GM23248 (cell line): ENCODE measurements at regions not wholly inside any gene's neighbourhood (a gene's known extent, or its start where the extent isn't known, plus 50 kb on each side); places are given as distances from the start of the nearest gene placed in this dataset.

ENCODE experiments used
- DNase-seq: peaks from one replicate; pipeline ENCODE4 v3.0.0-alpha.2; 2015
- H2AFZ ChIP-seq: fragments of 200-600 bp; sonication (generic); 2 replicates; pipeline ENCODE4 v1.6.1; 2016; ENCODE audit warnings: antibody characterized with exemption
- H3F3A ChIP-seq: fragments of 200-600 bp; sonication (generic); 2 replicates; pipeline ENCODE4 v1.6.1; 2016; ENCODE audit warnings: mild to moderate bottlenecking, antibody characterized with exemption, mixed run types; ENCODE audit not compliant: insufficient read depth
- H3K27ac ChIP-seq: fragments of 200-600 bp; sonication (generic); 2 replicates; pipeline ENCODE4 v1.5.1; 2016; ENCODE audit warnings: mild to moderate bottlenecking
- H3K27me3 ChIP-seq: fragments of 200-600 bp; sonication (generic); replicated peaks from 2 replicates; pipeline ENCODE4 v1.6.1; 2016; ENCODE audit warnings: mild to moderate bottlenecking; ENCODE audit not compliant: insufficient read depth
- H3K36me3 ChIP-seq: fragments of 200-600 bp; sonication (generic); 2 replicates; pipeline ENCODE4 v1.6.1; 2016; ENCODE audit warnings: low read depth, mild to moderate bottlenecking
- H3K4me1 ChIP-seq: fragments of 200-600 bp; sonication (generic); 2 replicates; pipeline ENCODE4 v1.6.1; 2016; ENCODE audit warnings: mild to moderate bottlenecking; ENCODE audit not compliant: insufficient read depth
- H3K4me2 ChIP-seq: fragments of 200-600 bp; sonication (generic); one replicate; pipeline ENCODE4 v1.6.1; 2016; ENCODE audit warnings: mild to moderate bottlenecking; ENCODE audit not compliant: unreplicated experiment
- H3K4me3 ChIP-seq: fragments of 200-600 bp; sonication (generic); 2 replicates; pipeline ENCODE4 v1.5.1; 2016; ENCODE audit warnings: mild to moderate bottlenecking
- H3K79me2 ChIP-seq: fragments of 200-600 bp; sonication (generic); 2 replicates; pipeline ENCODE4 v1.6.1; 2016; ENCODE audit warnings: mild to moderate bottlenecking; ENCODE audit not compliant: insufficient read depth
- H3K9ac ChIP-seq: fragments of 200-600 bp; sonication (generic); 2 replicates; pipeline ENCODE4 v1.6.1; 2016; ENCODE audit warnings: mild to moderate bottlenecking
- H3K9me2 ChIP-seq: fragments of 200-600 bp; sonication (generic); 2 replicates; pipeline ENCODE4 v1.6.1; 2016; ENCODE audit warnings: mixed run types, mild to moderate bottlenecking, moderate library complexity; ENCODE audit not compliant: insufficient read depth
- H3K9me3 ChIP-seq: fragments of 200-600 bp; sonication (generic); one replicate; pipeline ENCODE4 v1.6.1; 2017; ENCODE audit warnings: low read depth
- H4K20me1 ChIP-seq: fragments of 200-600 bp; sonication (generic); 2 replicates; pipeline ENCODE4 v1.6.0; 2016; ENCODE audit not compliant: insufficient read depth
- EZH2 ChIP-seq: fragments of 200-600 bp; sonication (generic); IDR thresholded peaks from 2 replicates; pipeline ENCODE4 v1.6.1; 2018; ENCODE audit warnings: antibody characterized with exemption, mild to moderate bottlenecking; ENCODE audit not compliant: insufficient read depth, poor library complexity, severe bottlenecking
- EZH2phosphoT487 ChIP-seq: fragments of 200-600 bp; sonication (generic); IDR thresholded peaks from 2 replicates; pipeline ENCODE4 v1.6.1; 2018; ENCODE audit warnings: antibody characterized with exemption, moderate library complexity, mild to moderate bottlenecking, low read depth; ENCODE audit not compliant: insufficient read depth
- WGBS, 2 experiments: methylation state at CpG; one replicate each; pipeline ENCODE4 v1.1.6; 2015 to 2017; ENCODE audit warnings: low lambda C conversion rate in 2 of 2, low coverage in 1 of 2; ENCODE audit errors: missing lambda C conversion rate in 2 of 2; 5-methylcytosine and 5-hydroxymethylcytosine counted together
- in situ Hi-C: fragments of 300-500 bp; cut with MboI; formaldehyde crosslinking; loops from 2 replicates; pipeline ENCODE4 v1.15.0; 2020

- no peaks in the 10 kb centered on the region for H3K4me1 ChIP-seq
- H3K79me2 ChIP-seq, result no peaks in the 10 kb centered on the region
- TF ChIP-seq EZH2phosphoT487, result no peak
- no peak for TF ChIP-seq EZH2
- DNase-seq, result no peak
- no peak overlapping the region for H3K4me2 ChIP-seq
- H3K9me2 ChIP-seq, result no peaks in the 10 kb centered on the region; the same call in 1 of the 2 replicates
- no peaks in the 10 kb centered on the region for H3K27me3 ChIP-seq
- H4K20me1 ChIP-seq, result no peaks in the 10 kb centered on the region
- WGBS, 2 experiments, result 55 to 65% methylated on average over 2 of the region's 2 CpGs
- no peak overlapping the region for H2AFZ ChIP-seq
- in situ Hi-C loops, result no loop called here
- H3K4me3 ChIP-seq, result no peak overlapping the region
- H3K9ac ChIP-seq, result no peak overlapping the region
- H3K36me3 ChIP-seq, result no peaks in the 10 kb centered on the region
- no peaks in the 10 kb centered on the region for H3F3A ChIP-seq
- no peak overlapping the region for H3K27ac ChIP-seq
- H3K9me3 ChIP-seq, result no peaks in the 10 kb centered on the region
These were observed 207.1 kb downstream of the CASP12 start for GRCh38 chr11:104691129-104691528.

- Histone ChIP-seq H3F3A (no peaks in the 10 kb centered on the region), H3K27ac (no peak overlapping the region), H4K20me1 (no peaks in the 10 kb centered on the region), H3K9ac (no peak overlapping the region), H3K79me2 (no peaks in the 10 kb centered on the region), H3K27me3 (no peaks in the 10 kb centered on the region), H3K4me3 (no peak overlapping the region), H3K36me3 (no peaks in the 10 kb centered on the region), H3K9me2 (no peaks in the 10 kb centered on the region; the same call in 1 of the 2 replicates), H3K4me2 (no peak overlapping the region), H3K9me3 (no peaks in the 10 kb centered on the region), H3K4me1 (no peaks in the 10 kb centered on the region), H2AFZ (no peak overlapping the region)
- no peak for DNase-seq
- TF ChIP-seq EZH2phosphoT487, result no peak
- no peak for TF ChIP-seq EZH2
- 7 to 9% methylated on average over 2 of the region's 2 CpGs for WGBS, 2 experiments
- in situ Hi-C loops, result no loop called here
These were observed 208.0 kb downstream of the CASP12 start for GRCh38 chr11:104690241-104690640.

- no peak overlapping the region for H3K4me2 ChIP-seq
- H3K79me2 ChIP-seq, result no peaks in the 10 kb centered on the region
- no peak overlapping the region for H2AFZ ChIP-seq
- H3K4me1 ChIP-seq, result no peaks in the 10 kb centered on the region
- in situ Hi-C loops, result no loop called here
- H3K9me3 ChIP-seq, result no peaks in the 10 kb centered on the region
- H3K9me2 ChIP-seq, result no peaks in the 10 kb centered on the region; the same call in 1 of the 2 replicates
- H3K36me3 ChIP-seq, result no peaks in the 10 kb centered on the region
- WGBS, 2 experiments, result 86 to 91% methylated on average over 4 of the region's 4 CpGs
- no peaks in the 10 kb centered on the region for H3F3A ChIP-seq
- DNase-seq, result no peak
- H3K4me3 ChIP-seq, result no peak overlapping the region
- no peaks in the 10 kb centered on the region for H3K27me3 ChIP-seq
- no peak overlapping the region for H3K27ac ChIP-seq
- no peaks in the 10 kb centered on the region for H4K20me1 ChIP-seq
- no peak for TF ChIP-seq EZH2phosphoT487
- no peak for TF ChIP-seq EZH2
- H3K9ac ChIP-seq, result no peak overlapping the region
These were observed 209.5 kb downstream of the CASP12 start for GRCh38 chr11:104688731-104689130.

DNA sequence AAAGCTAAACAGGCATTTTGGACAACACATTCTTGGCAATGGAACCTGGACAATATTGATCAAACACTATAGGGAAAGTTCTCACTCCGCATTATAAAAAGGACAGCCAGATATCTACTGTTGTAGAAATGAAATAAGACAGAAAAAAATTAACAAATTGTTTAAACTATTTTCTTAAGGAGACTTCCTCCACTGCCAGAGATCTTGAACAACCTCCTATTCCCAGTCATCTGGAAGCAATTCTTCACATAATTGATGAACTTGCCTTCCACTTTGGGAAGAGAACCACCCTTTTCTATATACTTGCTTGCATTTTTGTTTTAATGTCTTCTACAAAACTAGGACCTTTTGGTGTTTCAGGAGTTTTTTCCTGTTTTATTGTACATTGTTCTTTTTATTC, 216.1 kb downstream of the CASP12 start:
- no peaks in the 10 kb centered on the region for H3K79me2 ChIP-seq
- H3K4me1 ChIP-seq, result no peaks in the 10 kb centered on the region
- no peaks in the 10 kb centered on the region for H4K20me1 ChIP-seq
- H3K4me3 ChIP-seq, result no peak overlapping the region
- no peaks in the 10 kb centered on the region for H3K36me3 ChIP-seq
- no peak overlapping the region for H3K4me2 ChIP-seq
- DNase-seq, result no peak
- H3F3A ChIP-seq, result no peaks in the 10 kb centered on the region
- no peak overlapping the region for H3K27ac ChIP-seq
- H3K27me3 ChIP-seq, result no peaks in the 10 kb centered on the region
- peaks cover 5% of the 10 kb centered on the region; the same call in 1 of the 2 replicates for H3K9me2 ChIP-seq
- TF ChIP-seq EZH2 (no peak), EZH2phosphoT487 (no peak)
- 22 to 40% methylated on average over 1 of the region's 1 CpG for WGBS, 2 experiments
- in situ Hi-C loops, result no loop called here
- H3K9ac ChIP-seq, result no peak overlapping the region
- H2AFZ ChIP-seq, result no peak overlapping the region
- H3K9me3 ChIP-seq, result no peaks in the 10 kb centered on the region

GRCh38 chr11:104679258-104679657, 219.0 kb downstream of the CASP12 start:
- H3K36me3 ChIP-seq, result no peaks in the 10 kb centered on the region
- no peak for DNase-seq
- no peaks in the 10 kb centered on the region for H3K27me3 ChIP-seq
- H3F3A ChIP-seq, result no peaks in the 10 kb centered on the region
- no peak overlapping the region for H3K27ac ChIP-seq
- no peaks in the 10 kb centered on the region for H3K4me1 ChIP-seq
- no peaks in the 10 kb centered on the region for H3K79me2 ChIP-seq
- H2AFZ ChIP-seq, result no peak overlapping the region
- WGBS, 2 experiments, result 87 to 92% methylated on average over 2 of the region's 2 CpGs
- H3K4me3 ChIP-seq, result no peak overlapping the region
- TF ChIP-seq EZH2phosphoT487 (no peak), EZH2 (no peak)
- H3K4me2 ChIP-seq, result no peak overlapping the region
- H4K20me1 ChIP-seq, result no peaks in the 10 kb centered on the region
- no peaks in the 10 kb centered on the region for H3K9me3 ChIP-seq
- in situ Hi-C loops, result no loop called here
- peaks cover 5% of the 10 kb centered on the region; the same call in 1 of the 2 replicates for H3K9me2 ChIP-seq
- no peak overlapping the region for H3K9ac ChIP-seq
